IMR-90 (cell line): ENCODE measurements at regions not wholly inside any gene's neighbourhood (a gene's known extent, or its start where the extent isn't known, plus 50 kb on each side); places are given as distances from the start of the nearest gene placed in this dataset.

ENCODE experiments used
- ATAC-seq: fragments of 200-7000 bp; cut with Tn5 transposase; 2 replicates; pipeline ENCODE4 v1.9.1; 2020; ENCODE audit warnings: low read depth, mild to moderate bottlenecking, moderate library complexity
- BruUV-seq: library from RNA; stranded (reverse); fragments of 400-500 nt; replicated peaks from 2 replicates; lab custom pipeline; 2021; lab: Mats Ljungman, UMichigan
- CTCF ChIA-PET: fragments of 300-600 bp; formaldehyde crosslinking; extraction: SDS; loops from one replicate; lab custom pipeline; 2021; ENCODE audit warnings: antibody characterized with exemption; lab: Yijun Ruan, JAX
- POLR2A ChIA-PET: fragments of 300-600 bp; sonication (Branson Sonifier 250); formaldehyde crosslinking; loops from one replicate; lab custom pipeline; 2022; ENCODE audit warnings: antibody characterized with exemption; ENCODE audit not compliant: unreplicated experiment; lab: Charles Lee
- DNase-seq: peaks from one replicate; pipeline ENCODE4 v3.0.0; 2013
- H2AFZ ChIP-seq: replicated peaks from 2 replicates; pipeline ENCODE3; 2013; ENCODE audit warnings: low read length, mild to moderate bottlenecking; ENCODE audit not compliant: poor library complexity
- H2AK5ac ChIP-seq: 2 replicates; pipeline ENCODE4 v1.6.1; 2013; ENCODE audit warnings: low read depth, low read length, inconsistent platforms
- H2AK9ac ChIP-seq: replicated peaks from 2 replicates; pipeline ENCODE3; 2013; ENCODE audit warnings: mild to moderate bottlenecking, low read depth, low read length, moderate library complexity; ENCODE audit not compliant: poor library complexity
- H2BK120ac ChIP-seq: 2 replicates; pipeline ENCODE4 v1.6.1; 2013; ENCODE audit warnings: low read depth, low read length, inconsistent platforms
- H2BK15ac ChIP-seq: 3 replicates; pipeline ENCODE4 v1.6.1; 2013; ENCODE audit warnings: low read depth, low read length, inconsistent platforms
- H2BK20ac ChIP-seq: 2 replicates; pipeline ENCODE4 v1.6.1; 2013; ENCODE audit warnings: low read depth, mild to moderate bottlenecking, inconsistent platforms, low read length, moderate library complexity
- H2BK5ac ChIP-seq: 2 replicates; pipeline ENCODE4 v1.6.1; 2013; ENCODE audit warnings: mild to moderate bottlenecking, low read depth, low read length, inconsistent platforms; ENCODE audit not compliant: poor library complexity, severe bottlenecking
- H3K14ac ChIP-seq: replicated peaks from 2 replicates; pipeline ENCODE4 v1.6.1; 2013; ENCODE audit warnings: low read depth, low read length, inconsistent platforms
- H3K18ac ChIP-seq: 2 replicates; pipeline ENCODE4 v1.6.1; 2013; ENCODE audit warnings: low read depth, low read length, control low read depth
- H3K23ac ChIP-seq: 2 replicates; pipeline ENCODE4 v1.6.1; 2013; ENCODE audit warnings: low read depth, low read length, inconsistent platforms
- H3K27ac ChIP-seq: 2 replicates; pipeline ENCODE4 v1.5.1; 2013; ENCODE audit warnings: mild to moderate bottlenecking, control low read depth, low read length; ENCODE audit not compliant: insufficient read depth
- H3K27me3 ChIP-seq: 2 replicates; pipeline ENCODE4 v1.6.1; 2013; ENCODE audit warnings: low read length; ENCODE audit not compliant: control insufficient read depth, insufficient read depth
- H3K36me3 ChIP-seq: 2 replicates; pipeline ENCODE4 v1.6.1; 2013; ENCODE audit warnings: low read length, mixed read lengths; ENCODE audit not compliant: control insufficient read depth, insufficient read depth
- H3K4ac ChIP-seq: 2 replicates; pipeline ENCODE4 v1.6.1; 2013; ENCODE audit warnings: low read depth, low read length, inconsistent platforms
- H3K4me1 ChIP-seq: 2 replicates; pipeline ENCODE4 v1.6.1; 2013; ENCODE audit warnings: low read length, mixed read lengths; ENCODE audit not compliant: control insufficient read depth, insufficient read depth
- H3K4me2 ChIP-seq: 2 replicates; pipeline ENCODE4 v1.6.1; 2013; ENCODE audit warnings: low read depth, mild to moderate bottlenecking, control low read depth, low read length, moderate library complexity
- H3K4me3 ChIP-seq: 2 replicates; pipeline ENCODE4 v1.5.1; 2013; ENCODE audit warnings: low read depth, mild to moderate bottlenecking, control low read depth, low read length, moderate library complexity; ENCODE audit not compliant: insufficient read depth
- H3K56ac ChIP-seq: 2 replicates; pipeline ENCODE4 v1.6.1; 2013; ENCODE audit warnings: low read length, inconsistent platforms; ENCODE audit not compliant: insufficient read depth; ENCODE audit errors: extremely low read depth
- H3K79me1 ChIP-seq, 2 experiments: 2 replicates each; pipeline ENCODE4 v1.6.1; 2013; ENCODE audit warnings: low read length in 2 of 2, inconsistent platforms in 1 of 2, low read depth in 1 of 2
- H3K9ac ChIP-seq: 2 replicates; pipeline ENCODE4 v1.6.1; 2013; ENCODE audit warnings: low read depth, low read length, control low read depth
- H3K9me1 ChIP-seq: 2 replicates; pipeline ENCODE4 v1.6.1; 2013; ENCODE audit warnings: low read length, inconsistent platforms; ENCODE audit not compliant: insufficient read depth
- H3K9me3 ChIP-seq: 2 replicates; pipeline ENCODE4 v1.6.1; 2013; ENCODE audit warnings: low read length; ENCODE audit not compliant: control insufficient read depth, insufficient read depth
- H4K20me1 ChIP-seq: 2 replicates; pipeline ENCODE4 v1.6.1; 2013; ENCODE audit warnings: low read length, inconsistent platforms; ENCODE audit not compliant: insufficient read depth
- H4K5ac ChIP-seq: 2 replicates; pipeline ENCODE4 v1.6.1; 2013; ENCODE audit warnings: mild to moderate bottlenecking, low read depth, low read length, control low read depth
- H4K8ac ChIP-seq, 2 experiments: 2 replicates each; pipeline ENCODE4 v1.6.1; 2013; ENCODE audit warnings: low read depth in 2 of 2, low read length in 2 of 2, control low read depth in 1 of 2, inconsistent platforms in 1 of 2
- H4K91ac ChIP-seq: 2 replicates; pipeline ENCODE4 v1.6.1; 2013; ENCODE audit warnings: low read depth, low read length, inconsistent platforms; ENCODE audit not compliant: insufficient read depth
- BHLHE40 ChIP-seq: fragments of 150-350 bp; IDR thresholded peaks from 2 replicates; pipeline ENCODE4 v1.6.1; 2016; ENCODE audit warnings: mild to moderate bottlenecking, low read depth, low read length
- CEBPB ChIP-seq: IDR thresholded peaks from 2 replicates; pipeline ENCODE4 v1.6.1; 2012; ENCODE audit warnings: low read depth, low read length, improper control_type of control experiment
- CHD1 ChIP-seq: IDR thresholded peaks from 2 replicates; pipeline ENCODE4 v1.6.1; 2012; ENCODE audit warnings: low read depth, low read length, improper control_type of control experiment
- ELK1 ChIP-seq: fragments of 150-350 bp; IDR thresholded peaks from 2 replicates; pipeline ENCODE4 v1.6.1; 2016; ENCODE audit warnings: low read depth, mild to moderate bottlenecking, low read length, moderate library complexity, borderline replicate concordance
- FOS ChIP-seq: fragments of 150-350 bp; IDR thresholded peaks from 2 replicates; pipeline ENCODE4 v1.6.1; 2016; ENCODE audit warnings: low read depth, low read length
- MAFK ChIP-seq: IDR thresholded peaks from 2 replicates; pipeline ENCODE4 v1.6.1; 2012; ENCODE audit warnings: low read depth, low read length, improper control_type of control experiment
- MAZ ChIP-seq: IDR thresholded peaks from 2 replicates; pipeline ENCODE4 v1.6.1; 2012; ENCODE audit warnings: low read depth, mild to moderate bottlenecking, low read length, improper control_type of control experiment, moderate library complexity, borderline replicate concordance
- MXI1 ChIP-seq: IDR thresholded peaks from 2 replicates; pipeline ENCODE4 v1.6.1; 2012; ENCODE audit warnings: low read depth, mild to moderate bottlenecking, low read length, moderate library complexity, borderline replicate concordance
- POLR2A ChIP-seq: IDR thresholded peaks from 2 replicates; pipeline ENCODE4 v1.6.1; 2012; ENCODE audit warnings: mild to moderate bottlenecking, low read depth, low read length
- RAD21 ChIP-seq: IDR thresholded peaks from 2 replicates; pipeline ENCODE4 v1.6.1; 2012; ENCODE audit warnings: low read length, improper control_type of control experiment
- RFX5 ChIP-seq: IDR thresholded peaks from 2 replicates; pipeline ENCODE4 v1.8.0; 2012; ENCODE audit warnings: low read depth, mild to moderate bottlenecking, low read length, moderate library complexity
- SMC3 ChIP-seq: fragments of 150-350 bp; IDR thresholded peaks from 2 replicates; pipeline ENCODE4 v1.6.1; 2016; ENCODE audit warnings: low read depth, mild to moderate bottlenecking, antibody characterized with exemption, low read length, moderate library complexity
- USF2 ChIP-seq: fragments of 150-350 bp; IDR thresholded peaks from 2 replicates; pipeline ENCODE4 v1.6.1; 2017; ENCODE audit warnings: mild to moderate bottlenecking, antibody characterized with exemption, low read length, low read depth
- dilution Hi-C: fragments of 300-500 bp; cut with HindIII; formaldehyde crosslinking; loops from one replicate; pipeline ENCODE4 v1.14.3; 2018; ENCODE audit warnings: low sequenced_read_pairs; ENCODE audit not compliant: unreplicated experiment
- in situ Hi-C: fragments of 300-500 bp; cut with MboI; formaldehyde crosslinking; loops from 3 replicates; pipeline ENCODE4 v1.14.3; 2019; ENCODE audit warnings: low sequenced_read_pairs, inconsistent platforms, mixed read lengths
- intact Hi-C: fragments of 100-400 bp; cut with micrococcal nuclease; formaldehyde crosslinking; loops from 2 replicates; pipeline ENCODE4 v1.10.0; 2022

- no peaks in the 10 kb centered on the region for H3K9me3 ChIP-seq
- H2BK5ac ChIP-seq = no peak overlapping the region
- H3K79me1 ChIP-seq = no peaks in the 10 kb centered on the region
- ATAC-seq (no peak), DNase-seq (no peak)
- no TSS peak for BruUV-seq
- no peaks in the 10 kb centered on the region for H3K36me3 ChIP-seq
- no peak overlapping the region for H2AK5ac ChIP-seq
- no peak overlapping the region for H2AK9ac ChIP-seq
- H2BK20ac ChIP-seq = no peak overlapping the region
- no peak overlapping the region for H3K4me3 ChIP-seq
- H4K20me1 ChIP-seq = no peaks in the 10 kb centered on the region
- peaks cover 8% of the 10 kb centered on the region for H3K27me3 ChIP-seq
- H3K4ac ChIP-seq = no peak overlapping the region
- no peaks in the 10 kb centered on the region for H3K9me1 ChIP-seq
- CTCF ChIA-PET = no interaction called here
- no peak overlapping the region for H3K18ac ChIP-seq
- no peak overlapping the region for H2BK15ac ChIP-seq
- intact Hi-C loops (no loop called here), in situ Hi-C loops (no loop called here), dilution Hi-C loops (no loop called here)
- H3K56ac ChIP-seq = no peak overlapping the region
- no peak overlapping the region for H4K5ac ChIP-seq
- no peak overlapping the region for H3K9ac ChIP-seq
- H3K14ac ChIP-seq = no peak overlapping the region
- H3K27ac ChIP-seq = no peak overlapping the region
- H3K4me2 ChIP-seq = no peak overlapping the region
- no peak overlapping the region for H4K91ac ChIP-seq
- H2BK120ac ChIP-seq = no peak overlapping the region
- TF ChIP-seq USF2 (no peak), RFX5 (no peak), ELK1 (no peak), POLR2A (no peak), SMC3 (no peak), CHD1 (no peak), CEBPB (no peak), RAD21 (no peak), BHLHE40 (no peak), MAZ (no peak), MAFK (no peak), MXI1 (no peak), FOS (no peak)
- H3K23ac ChIP-seq = no peak overlapping the region
- H4K8ac ChIP-seq = no peak overlapping the region
- H2AFZ ChIP-seq = no peak overlapping the region
- POLR2A ChIA-PET = no interaction called here
- H3K4me1 ChIP-seq = no peaks in the 10 kb centered on the region
These were observed 61.4 kb upstream of the ADRB1 start for GRCh38 chr10:113982296-113982695.
